ENCODE measurements at regions not wholly inside any gene's neighbourhood (a gene's known extent, or its start where the extent isn't known, plus 50 kb on each side); places are given as distances from the start of the nearest gene placed in this dataset.

GRCh38 chr10:44853148-44853734 is 57.9 kb upstream of the TMEM72 start:
- no peak for DNase-seq (ENCODE audit: low read depth in 2 of 2)

- no peak for DNase-seq (ENCODE audit: low read depth in 2 of 2)
These were observed 57.3 kb upstream of the TMEM72 start for GRCh38 chr10:44853796-44854195.

GRCh38 chr10:44854693-44855350 is 56.3 kb upstream of the TMEM72 start:
- no peak for DNase-seq (ENCODE audit: low read depth in 2 of 2)

GRCh38 chr10:44856696-44857095 is 54.4 kb upstream of the TMEM72 start:
- no peak for DNase-seq (ENCODE audit: low read depth in 2 of 2)

GRCh38 chr10:44857363-44858016 is 53.6 kb upstream of the TMEM72 start:
- peak in 1 of 2 donors; percentile 35 for DNase-seq (ENCODE audit: low read depth in 2 of 2)

GRCh38 chr10:44858017-44858371 is 53.1 kb upstream of the TMEM72 start:
- DNase-seq (ENCODE audit: low read depth in 2 of 2), result no peak

- DNase-seq (ENCODE audit: low read depth in 2 of 2), result no peak
These were observed 52.1 kb upstream of the TMEM72 start for GRCh38 chr10:44858988-44859387.

- no peak for DNase-seq (ENCODE audit: low read depth in 2 of 2)
These were observed 51.4 kb upstream of the TMEM72 start for GRCh38 chr10:44859546-44860285.

GRCh38 chr10:44860811-44861736 is 50.1 kb upstream of the TMEM72 start:
- DNase-seq (ENCODE audit: low read depth in 2 of 2), result no peak
